ENCODE measurements at regions not wholly inside any gene's neighbourhood (a gene's known extent, or its start where the extent isn't known, plus 50 kb on each side); places are given as distances from the start of the nearest gene placed in this dataset.

DNA sequence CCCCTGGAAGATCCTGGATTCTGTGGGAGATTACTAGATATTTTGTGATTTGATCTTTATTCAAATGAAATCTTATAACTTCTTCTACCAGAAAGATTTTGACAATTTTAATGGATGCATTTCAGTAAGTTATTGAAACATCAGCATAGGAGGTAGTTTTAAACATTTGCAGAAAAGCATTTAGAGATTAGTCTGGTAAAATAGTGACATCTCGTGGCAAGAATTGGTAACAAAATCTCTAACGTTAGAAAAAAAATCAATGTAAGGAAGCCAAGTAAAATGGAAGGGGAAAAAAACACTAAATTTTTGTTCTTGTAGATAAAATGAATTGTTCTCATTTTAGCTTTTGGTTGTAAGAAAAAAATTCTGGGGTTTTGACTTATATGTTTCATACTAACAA lies 73.3 kb downstream of the TASL start:
- no peak for DNase-seq

DNA sequence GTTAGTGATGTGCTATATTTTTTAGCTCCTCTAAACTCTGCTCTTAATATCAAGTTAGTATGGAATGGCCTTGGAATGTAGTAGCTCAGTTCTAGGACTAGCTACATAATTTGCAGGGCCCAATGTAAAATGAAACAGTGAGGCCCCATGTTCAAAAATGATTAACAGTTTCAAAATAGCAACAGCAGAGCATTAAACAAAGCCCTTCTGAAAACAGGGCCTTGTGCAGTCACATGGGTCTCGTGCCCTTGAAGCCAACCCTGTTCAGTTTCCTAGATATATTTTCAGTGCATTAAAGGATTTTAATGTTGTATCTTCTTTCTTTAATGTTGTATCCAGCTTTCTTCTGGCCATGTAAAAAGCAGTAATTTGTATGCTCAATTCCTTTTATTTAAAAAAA lies 82.1 kb downstream of the TASL start:
- no peak for DNase-seq

DNA sequence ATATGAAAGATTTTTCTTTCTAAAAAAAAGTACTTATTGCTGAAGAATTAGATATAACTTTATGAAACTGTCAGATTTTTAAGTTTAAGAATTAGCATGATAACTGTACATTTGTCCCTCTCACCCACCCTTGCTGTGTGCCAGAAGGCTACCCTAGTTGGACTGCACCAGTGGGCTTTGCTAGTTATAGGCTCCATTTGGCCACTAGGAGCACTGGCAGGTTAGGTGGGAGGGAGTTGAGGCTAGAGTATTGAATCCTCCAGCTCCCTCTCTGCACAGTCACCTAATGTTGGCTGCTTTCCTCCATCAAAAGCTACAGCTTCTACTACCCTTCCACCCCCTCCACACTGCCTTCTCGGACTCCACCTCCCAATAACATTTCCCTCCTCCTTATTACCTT lies 84.2 kb downstream of the TASL start:
- no peak for DNase-seq

DNA sequence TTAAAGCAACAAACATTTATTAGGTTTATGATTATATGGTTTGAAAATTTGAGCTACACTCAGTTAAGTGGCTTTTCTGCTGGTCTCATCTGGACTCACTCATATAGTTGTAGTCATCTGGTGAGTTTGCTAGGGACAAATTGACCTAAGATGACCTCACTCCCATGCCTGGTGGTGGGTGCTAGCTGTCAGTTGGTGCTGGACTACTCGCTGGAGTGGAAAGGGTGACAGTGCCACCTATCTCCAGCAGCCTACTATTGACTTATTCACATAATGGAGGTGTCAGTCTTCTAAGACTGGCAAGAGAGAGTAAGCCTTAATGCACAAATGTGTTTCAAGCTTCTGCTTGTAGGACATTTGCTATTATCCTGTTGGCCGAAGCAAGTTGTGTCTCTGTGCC lies 88.2 kb downstream of the TASL start:
- DNase-seq = peak; percentile 27

DNA sequence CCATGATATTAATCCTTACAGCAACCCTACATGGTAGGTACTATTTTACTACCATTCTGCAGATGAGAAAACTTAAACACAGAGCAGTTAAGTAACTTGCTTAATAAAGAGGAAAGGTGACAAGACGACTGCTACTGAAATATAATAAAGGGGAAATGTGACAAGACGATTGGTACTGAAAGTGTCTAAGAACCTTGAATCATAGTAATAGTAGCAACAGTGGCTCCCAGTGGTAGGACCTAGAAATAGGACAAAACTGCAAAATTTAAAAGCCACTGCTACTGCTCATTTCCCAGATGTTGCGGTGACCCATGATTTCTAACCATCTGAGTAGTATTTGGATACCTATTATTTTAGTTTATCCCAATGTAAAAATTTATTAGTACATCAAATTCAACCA lies 89.5 kb downstream of the TASL start:
- DNase-seq = no peak

DNA sequence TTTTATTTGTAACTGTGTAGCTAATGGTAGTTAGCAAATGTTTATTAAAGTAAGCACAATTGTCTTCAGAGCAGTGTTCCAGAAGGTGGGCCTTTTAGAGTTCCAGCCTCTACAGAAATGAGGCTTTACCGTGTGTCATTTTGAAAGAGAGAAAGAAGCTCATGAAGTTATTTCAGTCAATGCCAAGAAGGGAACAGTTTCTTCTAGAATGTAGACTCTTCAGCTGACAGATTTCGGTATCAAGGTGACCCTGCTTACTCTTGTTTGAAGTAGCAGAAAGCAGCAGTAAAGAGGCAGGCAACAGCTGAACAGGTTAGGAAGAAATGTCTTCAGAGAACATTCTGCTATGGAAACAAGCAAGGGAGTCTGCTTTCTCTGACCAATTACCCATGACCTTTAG lies 93.6 kb downstream of the TASL start:
- no peak for DNase-seq

DNA sequence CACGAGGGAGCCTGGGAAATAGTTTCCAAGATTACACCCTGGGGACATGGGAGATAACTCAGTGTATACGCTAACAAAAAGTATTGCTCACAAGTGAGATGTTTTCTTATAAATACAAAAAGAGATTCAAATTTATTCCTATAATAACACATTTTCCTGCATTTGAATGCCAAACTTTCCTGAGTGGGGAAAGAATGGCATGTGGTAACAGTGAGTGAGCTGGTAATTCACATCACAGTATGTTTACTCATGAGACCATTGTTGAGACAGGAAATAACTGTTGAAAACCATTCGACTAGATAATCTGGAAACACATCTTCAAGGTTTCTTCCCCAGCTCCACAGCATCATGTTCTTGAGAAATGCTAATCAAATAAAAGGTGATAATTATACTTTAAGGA lies 109.1 kb downstream of the TASL start:
- DNase-seq = no peak
